ENCODE measurements at regions not wholly inside any gene's neighbourhood (a gene's known extent, or its start where the extent isn't known, plus 50 kb on each side); places are given as distances from the start of the nearest gene placed in this dataset.
A peak's percentile ranks its signal among the peaks of the same experiment; 100 is the strongest.
"Not testable (repeated sequence)": the region's sequence is repeated elsewhere in the genome, so short reads cannot be mapped to it uniquely, and the experiment has no call there.

GRCh38 chr10:76815505-76815904 is 822.1 kb downstream of the KCNMA1 start:
- DNase-seq (ENCODE audit: low read depth in 4 of 4, low spot score in 3 of 4) = not testable (repeated sequence)

DNA sequence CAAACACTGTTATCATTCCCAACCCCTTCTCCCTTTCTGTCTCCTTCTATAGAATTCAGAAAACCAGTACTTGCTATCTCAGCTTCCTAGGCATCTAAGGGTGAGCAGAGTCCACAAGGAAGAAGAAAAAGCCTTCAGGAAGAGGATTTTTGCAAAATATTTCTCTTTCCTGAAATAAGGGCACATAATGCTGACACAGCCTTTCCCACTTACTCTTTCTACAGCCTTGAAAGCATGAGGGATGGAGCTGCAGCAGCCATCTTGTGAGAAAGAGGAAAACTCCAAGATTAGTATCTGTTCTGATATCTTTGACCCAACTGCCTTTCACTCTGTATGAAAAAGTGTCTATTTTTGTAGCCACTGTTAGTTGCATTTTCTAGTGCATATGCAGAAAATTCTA is 826.2 kb downstream of the KCNMA1 start:
- no peak for DNase-seq (ENCODE audit: low read depth in 4 of 4, low spot score in 3 of 4)

- no peak for DNase-seq (ENCODE audit: low read depth in 4 of 4, low spot score in 3 of 4)
Measured at GRCh38 chr10:76788452-76788811, 849.2 kb downstream of the KCNMA1 start.

- DNase-seq (ENCODE audit: low read depth in 4 of 4, low spot score in 3 of 4) = no peak
Measured at GRCh38 chr10:76787746-76788451, 849.7 kb downstream of the KCNMA1 start.

DNA sequence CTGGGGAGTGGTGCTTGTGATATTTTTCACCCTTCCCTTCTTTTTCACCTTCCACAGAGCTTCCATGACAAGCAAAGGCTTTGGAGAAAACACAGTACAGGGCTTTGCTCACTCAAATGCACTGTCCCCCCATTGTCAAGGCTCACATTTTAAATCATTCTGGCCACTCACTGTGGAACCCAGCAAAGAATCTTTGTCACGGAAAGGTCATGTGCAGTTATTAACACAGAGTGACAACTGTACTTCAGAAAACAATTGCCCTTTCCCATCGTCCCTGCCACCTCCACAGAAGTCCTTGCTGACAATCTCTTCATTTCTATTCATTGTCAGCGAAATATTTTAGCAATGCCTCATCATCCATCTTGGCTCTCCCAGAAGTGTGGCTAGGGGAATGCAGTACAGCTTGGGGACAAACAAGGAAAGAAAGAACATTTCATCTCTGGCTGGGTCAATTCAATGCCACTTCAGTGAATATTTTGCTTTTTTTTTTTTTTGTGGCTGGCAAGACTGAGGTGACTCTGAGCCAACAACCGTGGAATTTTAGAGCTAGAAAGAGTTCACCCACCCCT is 851.0 kb downstream of the KCNMA1 start:
- no peak for DNase-seq (ENCODE audit: low read depth in 4 of 4, low spot score in 3 of 4)

GRCh38 chr10:76784076-76784475 is 853.5 kb downstream of the KCNMA1 start:
- no peak for DNase-seq (ENCODE audit: low read depth in 4 of 4, low spot score in 3 of 4)

DNA sequence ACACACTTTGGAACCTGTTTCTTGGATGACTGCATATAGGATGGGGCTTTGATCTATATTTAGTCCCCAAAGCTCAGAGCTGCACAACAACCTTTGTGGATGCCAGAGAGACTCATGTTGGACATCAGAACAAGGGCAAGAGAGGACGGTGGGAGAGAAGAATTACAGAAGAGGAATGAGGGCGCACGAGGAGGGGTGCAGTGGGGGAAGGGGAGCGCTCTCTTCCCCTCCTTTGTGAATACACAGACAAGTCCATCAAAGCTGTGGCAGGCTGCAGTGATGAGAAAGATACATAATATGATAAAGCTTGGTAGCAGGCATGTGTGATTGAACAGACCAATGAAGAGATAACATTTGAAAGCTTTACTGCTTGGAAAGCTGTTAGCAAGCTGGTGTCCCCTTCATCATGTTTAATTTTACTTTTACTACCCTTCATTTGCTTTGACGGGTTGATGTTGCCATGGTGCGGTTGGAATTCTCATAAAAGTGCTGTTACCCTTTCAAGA is 857.8 kb downstream of the KCNMA1 start:
- peak in 2 of 4 donors; percentile 6 for DNase-seq (ENCODE audit: low read depth in 4 of 4, low spot score in 3 of 4)

GRCh38 chr10:76778914-76779795 is 858.5 kb downstream of the KCNMA1 start:
- peak in 1 of 4 donors; percentile 2 for DNase-seq (ENCODE audit: low read depth in 4 of 4, low spot score in 3 of 4)

DNA sequence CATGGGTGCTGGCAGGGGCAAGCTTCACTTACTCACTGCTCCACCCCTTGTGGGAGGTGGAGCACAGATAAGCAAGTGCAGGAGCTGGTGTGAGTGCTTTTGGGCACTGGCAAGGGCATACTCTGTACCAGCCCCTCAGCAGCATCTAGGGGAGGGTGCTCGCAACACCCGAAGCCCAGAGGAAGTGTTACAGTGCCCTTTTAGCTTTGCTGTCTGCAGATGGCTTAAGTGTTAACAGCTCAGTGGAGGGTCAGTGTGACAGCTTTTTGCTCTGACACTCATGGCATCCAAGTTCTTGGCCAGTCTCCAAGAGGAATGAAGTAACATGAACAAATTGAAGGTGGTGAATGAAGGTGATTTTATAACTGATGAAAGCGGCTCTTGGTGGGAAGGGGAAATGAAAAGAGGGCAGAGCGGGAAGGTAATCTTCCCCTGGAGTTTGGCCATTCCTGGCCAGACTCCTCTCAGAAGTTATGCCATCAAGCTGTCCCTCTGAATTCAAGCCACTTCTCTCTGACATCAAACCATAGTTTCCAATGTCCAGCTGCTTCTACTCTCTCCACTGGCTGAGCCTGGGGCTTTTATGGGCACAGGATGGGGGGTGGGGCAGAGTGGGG is 862.5 kb downstream of the KCNMA1 start:
- DNase-seq (ENCODE audit: low read depth in 4 of 4, low spot score in 3 of 4) = no peak

DNA sequence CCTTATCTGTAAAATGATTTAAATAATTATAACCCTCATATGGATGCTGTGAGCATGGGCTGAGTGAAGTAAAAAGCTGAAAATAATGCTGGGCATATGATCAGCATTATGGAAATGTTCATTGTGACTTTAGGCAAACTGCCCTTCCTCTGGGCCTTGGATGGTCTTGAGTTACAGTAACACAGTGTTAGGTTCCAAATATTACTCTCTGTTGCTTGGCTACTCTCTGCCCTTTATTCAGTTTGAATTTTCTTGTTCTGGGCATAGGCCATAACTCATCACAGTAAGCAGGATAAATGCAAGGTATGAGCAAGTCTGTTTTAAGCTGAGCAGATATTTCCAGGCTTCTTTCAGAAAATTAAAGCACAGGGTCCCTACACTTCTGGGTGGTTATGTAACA is 868.0 kb downstream of the KCNMA1 start:
- DNase-seq (ENCODE audit: low read depth in 4 of 4, low spot score in 3 of 4) = no peak

GRCh38 chr10:76769161-76769560 is 868.4 kb downstream of the KCNMA1 start:
- no peak for DNase-seq (ENCODE audit: low read depth in 4 of 4, low spot score in 3 of 4)

- no peak for DNase-seq (ENCODE audit: low read depth in 4 of 4, low spot score in 3 of 4)
Measured at GRCh38 chr10:76766682-76767081, 870.9 kb downstream of the KCNMA1 start.

- not testable (repeated sequence) for DNase-seq (ENCODE audit: low read depth in 4 of 4, low spot score in 3 of 4)
Measured at GRCh38 chr10:76764921-76765320, 872.7 kb downstream of the KCNMA1 start.

DNA sequence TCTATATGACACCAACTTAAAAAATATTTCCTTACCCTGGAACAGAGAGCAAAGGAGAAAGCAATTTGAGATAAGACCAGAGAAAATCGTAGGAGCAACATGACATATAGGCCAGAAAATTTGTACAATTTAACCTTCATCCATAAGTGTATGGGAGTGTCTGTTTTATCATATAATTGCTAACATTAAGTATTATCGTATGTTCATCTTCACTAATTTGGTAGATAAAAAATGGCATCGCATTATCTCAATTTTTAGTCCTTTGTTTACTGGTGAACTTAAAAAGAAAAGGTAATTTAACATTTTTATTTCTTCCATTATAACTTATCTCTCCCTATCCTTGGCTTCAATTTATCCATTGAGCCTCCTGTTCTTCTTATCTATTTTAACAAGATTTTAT is 873.4 kb downstream of the KCNMA1 start:
- no peak for DNase-seq (ENCODE audit: low read depth in 4 of 4, low spot score in 3 of 4)

- no peak for DNase-seq (ENCODE audit: low read depth in 4 of 4, low spot score in 3 of 4)
Measured at GRCh38 chr10:76763376-76763775, 874.2 kb downstream of the KCNMA1 start.

DNA sequence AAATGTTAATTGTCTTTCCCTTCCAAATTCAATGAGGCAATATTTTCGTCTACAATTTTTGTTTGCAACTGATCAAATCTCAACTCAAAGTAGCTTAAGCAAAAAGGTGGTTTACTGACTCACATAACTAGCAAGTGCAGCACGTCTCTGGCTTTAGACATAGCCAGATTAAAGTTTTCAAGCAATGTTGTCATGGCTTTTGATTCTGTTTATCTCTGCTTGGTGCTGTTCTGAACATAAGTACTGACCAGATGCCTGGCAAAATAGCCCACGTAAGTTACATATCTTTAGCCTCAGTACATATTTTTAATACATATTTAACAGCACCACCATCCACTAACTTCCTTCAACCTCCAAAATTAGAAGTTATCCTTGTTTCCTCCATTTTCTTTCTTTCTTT is 877.9 kb downstream of the KCNMA1 start:
- no peak for DNase-seq (ENCODE audit: low read depth in 4 of 4, low spot score in 3 of 4)

GRCh38 chr10:76743169-76743568 is 894.4 kb downstream of the KCNMA1 start:
- no peak for DNase-seq (ENCODE audit: low read depth in 4 of 4, low spot score in 3 of 4)

DNA sequence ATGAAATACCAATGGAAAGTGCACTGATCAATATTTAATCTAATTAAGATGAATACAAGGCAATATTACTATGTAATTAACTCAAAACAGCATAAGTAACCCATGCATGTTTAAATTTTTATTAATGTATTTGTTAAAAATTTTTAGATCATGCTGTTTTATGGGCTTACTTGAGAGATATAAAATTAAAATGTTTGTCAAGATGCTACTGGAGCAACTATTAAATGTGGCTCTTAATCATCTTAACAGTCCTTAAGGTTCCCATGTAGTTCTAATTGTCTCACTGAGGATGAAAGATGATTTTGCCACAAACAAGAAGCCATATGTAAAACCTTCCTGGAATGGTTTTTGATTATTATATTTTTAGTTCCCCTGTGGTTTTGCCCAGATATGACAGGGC is 897.1 kb downstream of the KCNMA1 start:
- DNase-seq (ENCODE audit: low read depth in 4 of 4, low spot score in 3 of 4) = no peak

DNA sequence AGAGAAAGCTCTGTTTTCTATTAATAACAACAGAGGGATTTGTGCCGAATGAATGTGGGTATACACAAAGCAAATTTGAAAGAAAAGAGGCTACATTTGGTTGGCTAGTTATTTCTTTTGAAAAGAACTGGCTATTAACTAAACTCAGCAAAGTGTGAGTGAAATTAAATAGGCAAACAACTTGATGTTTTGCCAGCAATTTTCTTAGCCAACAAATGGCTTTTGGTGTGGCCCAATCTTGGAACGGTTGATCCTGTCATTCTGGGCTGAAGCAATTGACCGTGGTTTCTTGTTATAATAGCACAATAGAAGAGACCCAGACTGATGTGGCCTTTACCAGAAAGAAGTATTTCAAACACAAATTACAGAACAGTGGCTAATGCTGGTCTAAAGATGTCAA is 898.6 kb downstream of the KCNMA1 start:
- no peak for DNase-seq (ENCODE audit: low read depth in 4 of 4, low spot score in 3 of 4)

GRCh38 chr10:76736815-76737618 is 900.6 kb downstream of the KCNMA1 start:
- no peak for DNase-seq (ENCODE audit: low read depth in 4 of 4, low spot score in 3 of 4)

Measured in left renal pelvis (tissue), 4 donors.